AG04449 (cell line): ENCODE measurements at regions not wholly inside any gene's neighbourhood (a gene's known extent, or its start where the extent isn't known, plus 50 kb on each side); places are given as distances from the start of the nearest gene placed in this dataset.

Experiments used
- CTCF ChIA-PET: fragments of 350-600 bp; formaldehyde crosslinking; extraction: SDS; loops from one replicate; lab custom pipeline; 2021; ENCODE audit warnings: antibody characterized with exemption; lab: Yijun Ruan, JAX
- POLR2A ChIA-PET: fragments of 400-600, 350-600 bp; formaldehyde crosslinking; extraction: SDS; loops from one replicate; lab custom pipeline; 2020; ENCODE audit warnings: antibody characterized with exemption, inconsistent platforms; lab: Yijun Ruan, JAX
- DNase-seq: peaks from one replicate; pipeline ENCODE4 v3.0.0-alpha.2; 2010; ENCODE audit warnings: low read depth, low spot score
- H3K4me3 ChIP-seq: 2 replicates; pipeline ENCODE4 v1.5.1; 2011; ENCODE audit warnings: low read depth, mild to moderate bottlenecking, control low read depth, low read length
- CTCF ChIP-seq: IDR thresholded peaks from one replicate; pipeline ENCODE4 v1.5.1; 2011; ENCODE audit warnings: mild to moderate bottlenecking, moderate library complexity, low read length, control low read depth, inconsistent platforms; ENCODE audit not compliant: insufficient read depth; ENCODE audit errors: missing control alignments

- DNase-seq, result no peak
- ChIA-PET POLR2A (no interaction called here), CTCF (no interaction called here)
- TF ChIP-seq CTCF, result no peak
- H3K4me3 ChIP-seq, result no peak overlapping the region
Observed at GRCh38 chr2:103012590-103012989, 250.8 kb downstream of the TMEM182 start.

GRCh38 chr2:103025056-103025455 lies 263.2 kb downstream of the TMEM182 start:
- CTCF ChIA-PET, result no interaction called here
- TF ChIP-seq CTCF, result no peak
- no peak overlapping the region for H3K4me3 ChIP-seq
- DNase-seq, result no peak
- POLR2A ChIA-PET, result no interaction called here

- no peak for DNase-seq
- no peak for TF ChIP-seq CTCF
- CTCF ChIA-PET, result no interaction called here
- POLR2A ChIA-PET, result no interaction called here
- H3K4me3 ChIP-seq, result no peak overlapping the region
Observed at GRCh38 chr2:103028181-103028580, 266.4 kb downstream of the TMEM182 start.
